DND-41 (cell line): ENCODE measurements at regions not wholly inside any gene's neighbourhood (a gene's known extent, or its start where the extent isn't known, plus 50 kb on each side); places are given as distances from the start of the nearest gene placed in this dataset.

Experiments
- ATAC-seq: fragments of 200-7000 bp; cut with Tn5 transposase; 3 replicates; pipeline ENCODE4 v1.9.1; 2021; ENCODE audit warnings: low read depth; ENCODE audit not compliant: insufficient read depth
- DNase-seq: peaks from one replicate; pipeline ENCODE4 v3.0.0-alpha.2; 2020
- H2AFZ ChIP-seq: 2 replicates; pipeline ENCODE4 v1.6.0; 2012; ENCODE audit warnings: low read depth, low read length
- H3K27ac ChIP-seq: 2 replicates; pipeline ENCODE4 v1.5.1; 2012; ENCODE audit warnings: low read length, inconsistent platforms
- H3K27me3 ChIP-seq: fragments of 200-600 bp; sonication (generic); 2 replicates; pipeline ENCODE4 v1.6.0; 2012; ENCODE audit warnings: low read length, mild to moderate bottlenecking, inconsistent platforms; ENCODE audit not compliant: insufficient read depth, poor library complexity
- H3K36me3 ChIP-seq: 2 replicates; pipeline ENCODE4 v1.5.1; 2012; ENCODE audit warnings: low read length, inconsistent platforms; ENCODE audit not compliant: insufficient read depth
- H3K4me1 ChIP-seq: 2 replicates; pipeline ENCODE4 v1.5.1; 2012; ENCODE audit warnings: mild to moderate bottlenecking, low read length; ENCODE audit not compliant: insufficient read depth
- H3K4me2 ChIP-seq: 2 replicates; pipeline ENCODE4 v1.6.0; 2012; ENCODE audit warnings: mild to moderate bottlenecking, moderate library complexity, low read length, inconsistent platforms; ENCODE audit not compliant: insufficient read depth
- H3K4me3 ChIP-seq, 2 experiments: fragments of 200-600 bp in 1 of 2; shearing (Covaris generic) in 1 of 2; 2 replicates each; pipeline ENCODE4 v1.5.1; 2012 to 2016; ENCODE audit warnings: inconsistent platforms in 2 of 2, low read length in 2 of 2, mild to moderate bottlenecking in 2 of 2, low read depth in 1 of 2, moderate library complexity in 1 of 2
- H3K79me2 ChIP-seq: 2 replicates; pipeline ENCODE4 v1.6.0; 2012; ENCODE audit warnings: low read length, inconsistent platforms; ENCODE audit not compliant: insufficient read depth
- H3K9ac ChIP-seq: 2 replicates; pipeline ENCODE4 v1.6.0; 2012; ENCODE audit warnings: low read depth, mild to moderate bottlenecking, inconsistent platforms, low read length, moderate library complexity
- H3K9me3 ChIP-seq: 2 replicates; pipeline ENCODE4 v1.5.1; 2012; ENCODE audit warnings: low read length, moderate library complexity, mild to moderate bottlenecking, inconsistent platforms; ENCODE audit not compliant: insufficient read depth, severe bottlenecking
- H4K20me1 ChIP-seq: 2 replicates; pipeline ENCODE4 v1.6.0; 2012; ENCODE audit warnings: low read length; ENCODE audit not compliant: insufficient read depth
- EZH2 ChIP-seq: IDR thresholded peaks from 3 replicates; pipeline ENCODE4 v1.6.1; 2012; ENCODE audit warnings: borderline replicate concordance, low read depth, mild to moderate bottlenecking, moderate library complexity, low read length, inconsistent platforms; ENCODE audit not compliant: severe bottlenecking
- TF ChIP-seq, protein P1 (sequence below): IDR thresholded peaks from 2 replicates; pipeline ENCODE4 v1.5.1; 2012; ENCODE audit warnings: borderline replicate concordance, low read length, moderate library complexity, mild to moderate bottlenecking; ENCODE audit not compliant: poor library complexity, severe bottlenecking; ENCODE audit errors: extremely low read depth

DNA sequence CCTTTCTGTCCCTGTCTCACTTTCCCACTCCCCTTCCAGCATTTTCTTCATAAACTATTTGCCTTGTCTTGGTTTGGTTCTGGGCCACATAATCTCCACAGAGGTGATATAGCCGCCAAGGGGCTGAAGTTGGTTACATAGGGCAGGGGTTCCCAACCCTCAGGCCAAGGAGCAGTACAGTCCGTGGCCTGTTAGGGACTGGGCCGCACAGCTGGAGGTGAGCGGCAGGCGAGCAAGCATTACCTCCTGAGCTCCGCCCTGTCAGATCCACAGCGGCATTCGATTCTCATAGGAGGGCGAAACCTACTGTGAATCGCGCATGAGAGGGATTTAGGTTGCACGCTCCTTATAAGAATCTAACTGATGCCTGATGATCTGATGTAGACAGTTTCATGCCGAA, 80.6 kb upstream of the HIF1A start:
- no peaks in the 10 kb centered on the region for H3K4me1 ChIP-seq
- no peaks in the 10 kb centered on the region for H3K9me3 ChIP-seq
- H3K36me3 ChIP-seq, result no peaks in the 10 kb centered on the region
- no peak for DNase-seq
- no peak overlapping the region for H3K4me3 ChIP-seq
- TF ChIP-seq, protein P1, sequence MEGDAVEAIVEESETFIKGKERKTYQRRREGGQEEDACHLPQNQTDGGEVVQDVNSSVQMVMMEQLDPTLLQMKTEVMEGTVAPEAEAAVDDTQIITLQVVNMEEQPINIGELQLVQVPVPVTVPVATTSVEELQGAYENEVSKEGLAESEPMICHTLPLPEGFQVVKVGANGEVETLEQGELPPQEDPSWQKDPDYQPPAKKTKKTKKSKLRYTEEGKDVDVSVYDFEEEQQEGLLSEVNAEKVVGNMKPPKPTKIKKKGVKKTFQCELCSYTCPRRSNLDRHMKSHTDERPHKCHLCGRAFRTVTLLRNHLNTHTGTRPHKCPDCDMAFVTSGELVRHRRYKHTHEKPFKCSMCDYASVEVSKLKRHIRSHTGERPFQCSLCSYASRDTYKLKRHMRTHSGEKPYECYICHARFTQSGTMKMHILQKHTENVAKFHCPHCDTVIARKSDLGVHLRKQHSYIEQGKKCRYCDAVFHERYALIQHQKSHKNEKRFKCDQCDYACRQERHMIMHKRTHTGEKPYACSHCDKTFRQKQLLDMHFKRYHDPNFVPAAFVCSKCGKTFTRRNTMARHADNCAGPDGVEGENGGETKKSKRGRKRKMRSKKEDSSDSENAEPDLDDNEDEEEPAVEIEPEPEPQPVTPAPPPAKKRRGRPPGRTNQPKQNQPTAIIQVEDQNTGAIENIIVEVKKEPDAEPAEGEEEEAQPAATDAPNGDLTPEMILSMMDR, result no peak
- no peak for TF ChIP-seq EZH2
- no peaks in the 10 kb centered on the region for H3K27me3 ChIP-seq
- H3K4me2 ChIP-seq, result no peak overlapping the region
- H2AFZ ChIP-seq, result no peak overlapping the region
- no peaks in the 10 kb centered on the region for H3K79me2 ChIP-seq
- no peak for ATAC-seq
- H4K20me1 ChIP-seq, result no peaks in the 10 kb centered on the region
- H3K9ac ChIP-seq, result no peak overlapping the region
- H3K27ac ChIP-seq, result no peak overlapping the region

DNA sequence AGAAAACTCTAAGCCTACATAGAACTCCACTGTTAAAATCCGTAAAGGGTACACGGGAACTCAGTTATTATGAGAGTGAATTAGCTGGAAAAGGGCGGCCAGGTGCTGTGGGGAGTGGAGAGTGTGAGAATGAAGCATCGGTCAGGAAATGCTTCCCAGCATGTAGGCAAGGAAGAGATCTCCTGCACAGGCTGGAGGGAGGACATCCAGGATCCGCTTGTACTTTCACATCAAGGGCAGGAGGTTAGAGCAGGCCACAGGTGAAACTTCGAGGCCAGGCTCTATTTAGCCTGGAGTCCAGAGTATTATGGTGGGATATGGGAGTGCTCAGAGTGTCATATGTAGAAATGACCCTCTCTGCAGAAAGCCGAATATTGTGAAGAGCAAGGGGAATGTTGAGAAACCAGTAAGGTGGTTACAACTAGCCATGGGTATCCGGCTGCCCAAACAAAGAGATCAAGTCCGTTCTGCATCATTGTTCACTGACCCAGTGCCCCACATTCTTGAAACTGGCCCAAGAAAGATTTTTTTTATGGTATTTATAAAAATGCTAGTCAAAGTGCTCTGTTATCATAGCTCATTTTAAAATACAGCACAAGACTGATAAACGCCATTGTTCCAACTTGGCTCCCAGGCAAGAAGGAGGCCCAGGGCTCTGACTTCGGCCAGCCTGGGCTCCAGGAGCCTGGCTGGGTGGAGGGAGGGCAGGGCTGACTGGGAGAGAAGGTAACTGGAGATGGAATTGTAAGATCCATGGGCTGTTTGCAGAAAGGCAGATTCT, 79.4 kb upstream of the HIF1A start:
- H3K27ac ChIP-seq, result no peak overlapping the region

DNA sequence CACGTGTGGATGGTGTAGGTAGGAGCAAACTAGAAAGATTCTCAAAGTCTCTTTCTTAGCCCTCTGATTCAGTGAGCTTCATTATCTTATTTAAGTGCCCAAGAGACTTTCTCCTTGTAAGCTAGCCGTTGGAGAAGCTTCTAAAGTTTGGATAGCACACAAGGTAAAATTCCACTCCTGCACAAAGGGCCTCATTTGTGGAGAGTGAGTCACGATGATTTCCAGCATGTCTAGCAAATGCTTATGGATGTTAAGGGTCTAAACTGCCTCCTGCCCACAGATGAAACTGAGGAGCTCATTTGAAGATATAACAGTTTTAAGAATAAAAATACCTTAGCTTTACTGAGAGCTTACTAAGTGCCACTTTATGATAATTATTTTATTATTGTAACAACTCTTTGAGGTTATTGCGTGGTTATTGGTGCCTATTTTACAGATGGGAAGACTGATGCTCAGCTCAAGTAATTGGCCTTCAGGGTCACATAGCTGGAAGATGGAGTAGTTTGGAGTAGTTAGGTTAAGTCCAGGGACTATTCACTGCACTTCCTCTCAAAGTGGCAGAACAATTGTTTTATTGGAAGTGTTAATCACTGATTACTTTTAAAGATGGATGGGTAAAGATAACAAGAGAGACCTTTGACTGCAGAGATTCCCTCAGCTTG, 78.7 kb upstream of the HIF1A start:
- no peak overlapping the region for H3K9ac ChIP-seq
- no peaks in the 10 kb centered on the region for H3K27me3 ChIP-seq
- DNase-seq (no peak), ATAC-seq (no peak)
- TF ChIP-seq, protein P1, result no peak
- no peak for TF ChIP-seq EZH2
- H3K27ac ChIP-seq, result no peak overlapping the region
- H3K79me2 ChIP-seq, result no peaks in the 10 kb centered on the region
- H3K36me3 ChIP-seq, result no peaks in the 10 kb centered on the region
- no peak overlapping the region for H2AFZ ChIP-seq
- H3K4me1 ChIP-seq, result no peaks in the 10 kb centered on the region
- H3K4me2 ChIP-seq, result no peak overlapping the region
- H4K20me1 ChIP-seq, result no peaks in the 10 kb centered on the region
- no peaks in the 10 kb centered on the region for H3K9me3 ChIP-seq
- no peak overlapping the region for H3K4me3 ChIP-seq

More for the DNA sequence above, 79.4 kb upstream of the HIF1A start:
- H3K4me3 ChIP-seq, result no peak overlapping the region
- DNase-seq (no peak), ATAC-seq (no peak)
- no peaks in the 10 kb centered on the region for H3K27me3 ChIP-seq
- no peak for TF ChIP-seq EZH2
- TF ChIP-seq, protein P1, result no peak
- H3K79me2 ChIP-seq, result no peaks in the 10 kb centered on the region
- H3K4me1 ChIP-seq, result no peaks in the 10 kb centered on the region
- H4K20me1 ChIP-seq, result no peaks in the 10 kb centered on the region
- H3K36me3 ChIP-seq, result no peaks in the 10 kb centered on the region
- no peaks in the 10 kb centered on the region for H3K9me3 ChIP-seq
- H2AFZ ChIP-seq, result no peak overlapping the region
- H3K9ac ChIP-seq, result no peak overlapping the region
- no peak overlapping the region for H3K4me2 ChIP-seq
